HG02981 (cell line): ENCODE measurements at regions not wholly inside any gene's neighbourhood (a gene's known extent, or its start where the extent isn't known, plus 50 kb on each side); places are given as distances from the start of the nearest gene placed in this dataset.
"Not testable (repeated sequence)": the region's sequence is repeated elsewhere in the genome, so short reads cannot be mapped to it uniquely, and the experiment has no call there.

ENCODE experiments used
- ATAC-seq: cut with Tn5 transposase; IDR thresholded peaks from one replicate; pipeline ENCODE4 v1.9.1; 2021; ENCODE audit warnings: mild to moderate bottlenecking, moderate library complexity; ENCODE audit not compliant: unreplicated experiment

GRCh38 chr9:10818206-10818605, 205.4 kb upstream of the PTPRD start:
- ATAC-seq: no peak

DNA sequence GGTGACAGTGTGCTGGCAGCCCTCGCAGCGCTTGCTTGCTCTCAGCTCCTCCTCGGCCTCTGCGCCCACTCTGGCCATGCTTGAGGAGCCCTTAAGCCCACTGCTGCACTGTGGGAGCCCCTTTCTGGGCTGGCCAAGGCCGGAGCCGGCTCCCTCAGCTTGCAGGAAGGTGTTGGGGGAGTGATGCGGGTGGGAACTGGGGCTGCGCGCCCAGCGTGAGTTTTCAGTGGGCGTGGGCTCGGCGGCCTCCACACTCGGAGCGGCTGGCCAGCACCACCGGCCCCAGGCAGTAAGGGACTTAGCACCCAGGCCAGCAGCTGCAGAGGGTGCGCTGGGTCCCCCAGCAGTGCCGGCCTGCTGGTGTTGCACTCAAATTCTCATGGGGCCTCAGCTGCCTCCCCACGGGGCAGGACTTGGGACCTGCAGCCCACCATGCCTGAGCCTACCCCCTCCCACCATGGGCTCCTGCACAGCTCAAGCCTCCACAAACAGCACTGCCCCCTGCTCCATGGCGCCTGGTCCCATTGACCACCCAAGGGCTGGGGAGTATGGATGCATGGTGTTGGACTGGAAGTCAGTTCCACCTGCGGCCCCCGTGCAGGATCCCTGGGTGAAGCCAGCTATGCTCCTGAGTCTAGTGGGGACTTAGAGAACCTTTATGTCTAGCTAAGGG, 223.1 kb upstream of the PTPRD start:
- ATAC-seq: no peak

DNA sequence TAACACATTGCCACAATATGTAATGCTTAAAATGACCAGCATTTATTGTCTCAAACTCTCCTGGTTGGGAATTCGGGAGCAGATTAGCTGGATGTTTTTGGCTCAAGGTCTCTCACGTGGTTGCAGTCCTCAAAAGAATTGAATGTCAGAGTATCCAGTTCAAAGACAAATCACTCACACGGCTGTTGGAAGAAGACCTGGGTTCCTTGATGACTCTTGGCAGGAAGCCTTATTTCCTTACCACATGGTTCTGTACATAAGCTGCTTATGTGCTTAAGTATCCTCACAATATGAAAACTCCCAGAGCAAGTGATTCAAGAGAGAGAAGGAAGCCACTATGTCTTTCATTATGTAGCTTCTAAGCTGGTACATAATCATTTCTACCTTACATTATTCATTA, 230.3 kb upstream of the PTPRD start:
- no peak for ATAC-seq

DNA sequence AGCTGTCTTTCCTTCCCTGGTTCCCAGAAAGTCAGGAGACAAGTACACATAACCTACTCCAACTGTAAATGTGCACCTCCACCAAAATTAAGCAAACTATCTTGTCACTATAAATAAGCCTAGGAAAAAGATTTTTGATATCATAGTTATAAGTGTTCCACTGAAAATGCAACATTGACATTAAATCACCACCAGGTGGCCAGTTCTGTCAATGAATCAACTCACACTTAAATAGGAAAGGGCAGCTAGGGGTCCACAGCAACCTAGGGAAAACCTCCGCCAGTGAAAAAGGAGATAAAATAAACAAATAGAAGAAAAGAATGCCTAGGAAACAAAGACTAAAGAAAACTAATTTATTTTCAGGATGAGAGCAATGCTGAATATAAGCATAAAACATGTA, 243.0 kb upstream of the PTPRD start:
- ATAC-seq: no peak

DNA sequence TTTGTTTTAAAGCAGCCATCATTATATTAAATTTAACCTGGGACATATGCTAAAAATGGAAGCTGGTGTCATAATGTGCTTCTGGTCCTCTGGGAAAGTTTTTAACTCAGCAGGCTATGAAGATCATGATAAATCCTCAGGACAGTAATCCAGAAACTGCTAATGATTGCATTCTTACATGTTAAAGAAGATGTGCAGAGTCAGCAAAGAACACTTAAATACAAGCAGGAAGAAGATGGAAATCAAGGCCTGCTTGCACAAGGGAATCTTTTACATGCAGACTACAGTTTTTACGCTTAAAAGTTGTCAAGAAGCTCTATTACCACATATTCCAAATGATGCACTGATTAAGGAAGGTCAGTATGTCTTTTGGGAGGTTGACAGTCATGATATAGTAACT, 246.0 kb upstream of the PTPRD start:
- no peak for ATAC-seq

DNA sequence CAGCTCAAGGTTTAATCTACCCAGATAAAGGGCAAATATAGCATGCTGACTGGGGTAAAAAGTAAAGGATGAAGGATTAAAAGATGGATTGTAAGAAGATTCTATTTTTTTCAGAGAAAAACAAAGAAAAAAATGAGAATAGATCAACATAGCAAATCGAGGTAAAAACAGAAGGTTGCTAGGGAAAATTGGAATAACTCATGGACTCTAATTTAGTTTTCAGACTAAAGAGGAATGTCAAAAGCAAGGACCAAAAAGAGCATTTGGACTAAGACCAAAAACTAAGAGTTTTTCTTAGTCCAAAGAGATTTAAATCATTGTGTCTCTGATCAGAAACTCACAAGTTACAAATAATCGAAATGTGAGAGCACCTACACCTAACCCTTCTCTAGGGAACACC, 250.7 kb upstream of the PTPRD start:
- ATAC-seq: no peak

GRCh38 chr9:10867194-10867593, 254.4 kb upstream of the PTPRD start:
- ATAC-seq: no peak

DNA sequence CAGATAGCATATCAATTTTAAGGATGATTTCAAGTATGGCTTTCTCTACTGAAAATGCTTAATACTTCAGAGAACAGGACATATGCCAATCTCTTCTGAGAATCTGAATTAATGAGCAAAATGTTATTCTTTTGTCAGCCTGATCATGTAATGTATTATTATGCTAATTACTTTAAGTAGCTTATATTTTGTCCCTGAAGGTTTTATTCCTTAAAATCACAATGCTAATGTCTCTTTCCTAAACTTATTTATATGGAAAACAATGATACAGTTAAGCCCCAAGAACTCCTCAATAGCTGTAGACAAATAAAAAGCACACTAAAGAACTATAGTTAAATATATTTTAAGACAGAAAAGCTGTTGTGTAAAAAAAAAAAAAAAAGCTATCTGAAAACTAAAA, 256.9 kb upstream of the PTPRD start:
- no peak for ATAC-seq

DNA sequence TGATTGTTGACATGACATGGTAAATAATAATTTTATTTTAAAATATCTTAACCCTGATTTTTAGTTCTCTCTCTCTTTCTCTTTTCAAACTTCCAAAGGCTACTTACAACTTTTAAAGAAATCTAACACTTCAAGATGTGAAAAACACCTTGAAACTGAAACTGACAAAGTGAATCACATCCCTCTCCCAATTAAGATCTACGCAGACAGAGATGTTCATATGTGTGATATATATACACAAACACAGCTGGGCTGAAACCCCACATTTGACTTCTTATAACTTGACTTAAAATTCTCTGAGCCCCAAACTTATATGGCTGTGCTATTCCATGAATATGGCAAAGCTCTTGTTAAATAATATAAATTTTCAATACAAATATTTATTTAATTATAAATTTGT, 261.2 kb upstream of the PTPRD start:
- no peak for ATAC-seq

- ATAC-seq: no peak
Measured at GRCh38 chr9:10875752-10876151, 262.9 kb upstream of the PTPRD start.

DNA sequence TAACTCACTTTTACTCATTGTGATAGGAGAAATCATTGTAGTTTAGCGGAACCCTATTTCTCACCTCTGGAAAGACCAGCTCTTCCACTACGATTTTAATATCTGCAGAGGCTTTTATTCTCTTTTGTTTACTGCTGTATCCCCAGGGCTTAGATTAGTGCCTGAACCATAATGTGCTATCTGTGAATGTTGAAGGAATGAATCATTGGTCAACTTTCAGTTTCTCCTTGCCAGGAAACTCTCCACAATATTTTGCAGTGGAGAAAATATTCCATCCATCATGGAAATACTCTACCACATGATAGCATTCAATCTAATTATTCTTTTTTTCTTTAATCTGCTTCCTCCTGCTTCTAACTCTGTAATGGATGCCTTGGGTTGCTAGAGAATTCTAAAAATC, 263.5 kb upstream of the PTPRD start:
- no peak for ATAC-seq

GRCh38 chr9:10890266-10890665, 277.5 kb upstream of the PTPRD start:
- ATAC-seq: not testable (repeated sequence)

DNA sequence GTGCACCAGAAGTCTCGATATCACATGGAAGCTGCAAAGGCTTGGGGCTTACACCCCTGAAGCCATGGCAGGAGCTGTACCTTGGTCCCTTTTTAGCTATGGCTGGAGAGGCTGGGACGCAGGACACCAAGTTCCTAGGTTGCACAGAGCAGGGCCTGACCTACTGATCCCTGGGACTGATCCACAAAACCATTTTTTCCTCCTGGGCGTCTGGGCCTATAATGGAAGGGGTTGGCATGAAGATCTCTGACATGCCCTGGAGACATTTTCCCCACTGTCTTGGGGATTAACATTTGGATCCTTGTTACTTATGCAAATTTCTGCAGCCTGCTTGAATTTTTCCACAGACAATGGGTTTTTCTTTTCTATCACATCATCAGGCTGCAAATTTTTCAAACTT, 286.7 kb upstream of the PTPRD start:
- no peak for ATAC-seq

GRCh38 chr9:10903969-10904368, 291.2 kb upstream of the PTPRD start:
- ATAC-seq: no peak

GRCh38 chr9:10910779-10911178, 298.0 kb upstream of the PTPRD start:
- ATAC-seq: no peak

GRCh38 chr9:10911373-10911772, 298.6 kb upstream of the PTPRD start:
- ATAC-seq: no peak

DNA sequence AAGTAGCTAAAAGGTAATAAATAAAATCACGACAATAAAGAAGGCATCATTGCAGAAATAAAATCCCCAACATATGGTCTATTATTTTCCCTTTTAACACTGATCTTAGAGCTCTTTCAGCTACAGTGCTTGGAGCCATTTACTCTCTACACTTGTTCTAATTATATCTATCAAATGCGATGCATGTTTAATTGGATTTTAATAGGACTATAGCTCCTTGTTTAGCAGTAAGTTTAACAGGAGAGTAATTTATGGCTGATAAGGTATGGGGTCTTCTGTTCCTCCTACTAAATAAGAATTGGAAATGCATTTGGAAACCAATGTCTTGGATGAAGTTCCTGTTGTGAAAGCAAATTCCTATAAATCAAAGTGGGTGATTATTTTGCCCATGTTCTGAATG, 304.2 kb upstream of the PTPRD start:
- no peak for ATAC-seq

DNA sequence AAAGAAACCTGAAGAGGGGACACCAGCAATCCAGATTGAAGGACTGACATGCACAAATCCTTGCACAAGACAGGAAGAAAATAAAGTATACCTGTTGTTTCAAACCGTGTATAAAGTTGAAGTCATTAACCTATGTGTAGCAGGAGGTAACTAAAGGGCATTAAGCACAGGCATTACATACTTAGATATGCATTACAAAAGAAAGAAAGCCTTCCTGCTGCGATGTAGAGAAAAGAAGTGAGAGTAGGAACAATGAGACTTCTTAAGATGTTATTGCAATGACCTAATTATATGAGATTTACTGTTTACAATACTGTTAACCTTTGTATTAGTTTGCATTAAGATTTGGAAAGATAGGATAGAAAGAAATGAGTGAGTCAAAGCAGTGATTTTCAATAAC, 308.9 kb upstream of the PTPRD start:
- no peak for ATAC-seq

GRCh38 chr9:10925896-10926295, 313.1 kb upstream of the PTPRD start:
- no peak for ATAC-seq

DNA sequence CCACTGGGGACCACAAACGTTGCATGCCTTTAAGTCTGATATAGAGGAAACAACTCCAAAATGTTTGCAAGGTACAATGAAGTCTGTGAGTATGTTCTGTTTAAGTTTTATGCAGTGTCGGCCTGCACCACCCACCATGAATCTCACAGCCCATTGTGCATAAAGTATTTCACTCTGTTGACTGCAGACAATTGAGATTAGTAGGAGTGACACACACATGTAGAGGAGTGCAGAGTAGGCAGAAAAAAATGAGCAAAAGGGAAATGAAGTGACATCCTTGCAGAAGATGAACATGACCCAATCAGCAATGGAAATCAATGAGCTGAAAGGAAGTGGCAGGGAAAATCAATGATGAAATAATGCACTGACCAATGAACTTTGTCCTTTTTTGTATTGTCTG, 315.6 kb upstream of the PTPRD start:
- no peak for ATAC-seq

DNA sequence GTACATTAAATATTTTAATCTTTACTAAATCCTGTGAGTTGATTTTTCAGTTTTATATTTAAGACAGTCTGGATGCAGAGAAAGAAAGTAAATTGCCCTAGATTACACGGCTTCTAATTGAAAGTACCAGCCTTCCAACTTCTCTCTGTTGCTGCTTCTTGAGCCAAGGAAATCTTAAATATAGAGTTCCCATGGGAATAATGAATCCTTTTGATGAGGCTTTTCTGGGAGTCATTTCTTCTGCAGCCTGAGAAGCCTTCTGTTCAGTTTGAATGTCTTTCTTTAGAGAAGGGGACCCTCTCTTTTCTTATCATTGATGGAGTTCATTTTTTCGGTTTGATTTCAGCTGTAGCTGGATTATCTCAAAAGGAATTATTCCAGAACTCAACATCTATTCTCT, 317.3 kb upstream of the PTPRD start:
- no peak for ATAC-seq

DNA sequence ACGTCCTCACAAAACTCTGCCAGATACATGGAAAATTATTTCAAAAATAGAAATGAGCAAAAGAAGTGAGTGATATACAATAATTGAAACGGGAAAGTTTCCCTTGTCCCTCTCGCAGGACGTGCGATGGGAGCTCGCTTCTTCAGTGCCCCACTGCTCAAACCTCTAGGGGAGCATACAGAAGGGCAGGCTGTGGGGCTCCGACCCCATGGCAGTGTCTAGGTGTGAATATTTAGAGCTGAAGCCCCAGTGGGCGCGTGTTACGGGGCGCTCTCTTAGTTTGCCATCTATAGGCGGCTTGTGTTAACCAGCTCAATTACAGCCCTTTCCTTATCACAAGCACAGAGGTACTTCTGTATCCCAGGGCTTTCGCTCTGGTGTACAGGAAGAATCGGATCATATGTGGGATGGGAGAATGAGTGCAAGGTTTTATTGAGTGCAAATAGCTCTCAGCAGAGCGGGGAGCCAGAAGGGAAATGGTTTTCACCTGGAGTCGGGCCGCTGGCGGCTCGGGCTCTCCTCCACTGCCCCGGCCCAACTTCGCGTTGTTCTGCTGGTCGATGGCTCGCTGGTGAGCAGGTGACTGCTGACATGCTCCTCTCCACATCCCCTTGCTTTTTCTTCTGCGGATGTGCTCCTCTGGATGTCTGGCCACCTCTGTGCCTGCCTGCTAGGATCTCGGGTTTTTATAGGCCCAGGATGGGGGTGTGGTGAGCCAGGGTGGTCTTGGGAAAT, 334.0 kb upstream of the PTPRD start:
- ATAC-seq: no peak

- ATAC-seq: no peak
Measured at GRCh38 chr9:10957878-10958277, 345.1 kb upstream of the PTPRD start.
